Mucosa of descending colon (tissue), 3 donors: ENCODE measurements at regions not wholly inside any gene's neighbourhood (a gene's known extent, or its start where the extent isn't known, plus 50 kb on each side); places are given as distances from the start of the nearest gene placed in this dataset.

Experiments used
- ATAC-seq: fragments of 200-7000 bp; cut with Tn5 transposase; one replicate; pipeline ENCODE4 v1.9.1; 2020; ENCODE audit warnings: mild to moderate bottlenecking, moderate library complexity
- DNase-seq, 3 donors: peaks; one replicate each; pipeline ENCODE4 v3.0.0-alpha.2; 2020
- H3K36me3 ChIP-seq: fragments of 200-600 bp; one replicate; pipeline ENCODE4 v1.8.0; 2021; ENCODE audit warnings: low read depth, mild to moderate bottlenecking
- H3K4me1 ChIP-seq: fragments of 200-600 bp; one replicate; pipeline ENCODE4 v1.8.0; 2021; ENCODE audit warnings: low read depth, mild to moderate bottlenecking
- H3K4me3 ChIP-seq: fragments of 200-600 bp; one replicate; pipeline ENCODE4 v1.8.0; 2021; ENCODE audit warnings: mild to moderate bottlenecking
- H3K9me3 ChIP-seq: fragments of 200-600 bp; one replicate; pipeline ENCODE4 v1.8.0; 2021; ENCODE audit warnings: mild to moderate bottlenecking
- intact Hi-C, 2 donors: fragments of 100-400 bp; cut with DNase I in 1 of 2; cut with micrococcal nuclease in 1 of 2; formaldehyde crosslinking; loops; one replicate each; pipeline versions ENCODE4 v1.11.0 to v1.11.1; 2022; cut with DNase I, micrococcal nuclease
- TF ChIP-seq, protein P1 (sequence below): fragments of 200-600 bp; IDR thresholded peaks from one replicate; pipeline ENCODE4 v1.8.0; 2022; ENCODE audit warnings: antibody characterized with exemption, mild to moderate bottlenecking
- donor health status: DM: no; HTN: no; CAD: no; lungs with moderate emphysema.
- donor health status: DM: no; HTN: no; CAD: no.
- donor health status: DM: no; HTN: yes; CAD: no.

DNA sequence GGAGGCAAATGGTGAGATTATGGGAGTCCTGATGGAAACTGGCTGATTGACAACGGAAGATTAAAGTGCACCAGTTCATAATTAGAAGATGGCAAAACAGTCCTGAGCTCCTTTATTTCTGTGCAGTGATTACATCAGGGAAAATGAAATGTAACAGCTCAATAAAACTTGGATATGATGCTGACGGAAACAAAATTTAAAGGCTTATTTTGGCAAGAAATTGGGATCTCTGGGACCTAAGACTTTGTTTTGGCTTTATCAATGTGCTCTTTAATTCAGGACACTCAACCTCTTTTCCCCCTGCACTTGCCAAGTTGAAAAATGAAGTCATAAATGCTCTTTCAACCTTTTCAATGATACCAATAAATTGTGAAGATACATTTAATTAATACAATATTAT lies 226.8 kb downstream of the C6orf118 start:
- Histone ChIP-seq H3K36me3 (no peaks in the 10 kb centered on the region), H3K4me1 (no peaks in the 10 kb centered on the region), H3K9me3 (peaks cover 25% of the 10 kb centered on the region), H3K4me3 (no peak overlapping the region)
- TF ChIP-seq, protein P1, sequence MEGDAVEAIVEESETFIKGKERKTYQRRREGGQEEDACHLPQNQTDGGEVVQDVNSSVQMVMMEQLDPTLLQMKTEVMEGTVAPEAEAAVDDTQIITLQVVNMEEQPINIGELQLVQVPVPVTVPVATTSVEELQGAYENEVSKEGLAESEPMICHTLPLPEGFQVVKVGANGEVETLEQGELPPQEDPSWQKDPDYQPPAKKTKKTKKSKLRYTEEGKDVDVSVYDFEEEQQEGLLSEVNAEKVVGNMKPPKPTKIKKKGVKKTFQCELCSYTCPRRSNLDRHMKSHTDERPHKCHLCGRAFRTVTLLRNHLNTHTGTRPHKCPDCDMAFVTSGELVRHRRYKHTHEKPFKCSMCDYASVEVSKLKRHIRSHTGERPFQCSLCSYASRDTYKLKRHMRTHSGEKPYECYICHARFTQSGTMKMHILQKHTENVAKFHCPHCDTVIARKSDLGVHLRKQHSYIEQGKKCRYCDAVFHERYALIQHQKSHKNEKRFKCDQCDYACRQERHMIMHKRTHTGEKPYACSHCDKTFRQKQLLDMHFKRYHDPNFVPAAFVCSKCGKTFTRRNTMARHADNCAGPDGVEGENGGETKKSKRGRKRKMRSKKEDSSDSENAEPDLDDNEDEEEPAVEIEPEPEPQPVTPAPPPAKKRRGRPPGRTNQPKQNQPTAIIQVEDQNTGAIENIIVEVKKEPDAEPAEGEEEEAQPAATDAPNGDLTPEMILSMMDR: no peak
- ATAC-seq (no peak), DNase-seq (no peak)
- intact Hi-C loops: no loop called here

DNA sequence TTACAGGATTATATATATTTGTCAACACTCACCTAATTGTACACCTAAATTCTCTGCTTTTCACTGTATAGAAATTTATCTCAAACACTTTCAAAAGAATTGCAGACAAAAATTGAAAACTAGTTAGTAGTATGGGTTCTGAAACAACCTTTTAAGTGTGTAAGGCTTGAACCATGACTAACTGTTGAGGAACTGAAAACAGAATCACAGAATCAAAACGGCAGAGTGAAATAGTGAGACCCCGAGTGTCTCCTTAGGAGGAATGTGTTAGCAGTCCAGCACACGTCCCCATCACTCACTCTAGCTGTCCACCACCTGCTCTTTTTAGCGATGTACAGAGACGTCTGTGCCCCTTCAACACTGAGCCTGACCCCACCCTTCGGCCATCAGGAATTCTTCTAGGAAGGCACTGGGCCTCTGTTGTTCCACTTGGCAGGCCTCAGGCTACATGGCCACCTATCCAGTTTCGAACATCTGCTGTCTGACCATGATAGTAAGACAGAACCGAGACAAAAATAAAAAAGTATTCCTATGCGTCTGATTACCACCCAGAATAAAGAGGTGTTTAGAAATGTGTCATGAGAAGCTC lies 227.4 kb downstream of the C6orf118 start:
- TF ChIP-seq, protein P1: no peak
- no peak for DNase-seq
- intact Hi-C loops: no loop called here
- peaks cover 28% of the 10 kb centered on the region for H3K9me3 ChIP-seq
- no peaks in the 10 kb centered on the region for H3K4me1 ChIP-seq
- H3K36me3 ChIP-seq: no peaks in the 10 kb centered on the region
- H3K4me3 ChIP-seq: no peak overlapping the region
- ATAC-seq: no peak

DNA sequence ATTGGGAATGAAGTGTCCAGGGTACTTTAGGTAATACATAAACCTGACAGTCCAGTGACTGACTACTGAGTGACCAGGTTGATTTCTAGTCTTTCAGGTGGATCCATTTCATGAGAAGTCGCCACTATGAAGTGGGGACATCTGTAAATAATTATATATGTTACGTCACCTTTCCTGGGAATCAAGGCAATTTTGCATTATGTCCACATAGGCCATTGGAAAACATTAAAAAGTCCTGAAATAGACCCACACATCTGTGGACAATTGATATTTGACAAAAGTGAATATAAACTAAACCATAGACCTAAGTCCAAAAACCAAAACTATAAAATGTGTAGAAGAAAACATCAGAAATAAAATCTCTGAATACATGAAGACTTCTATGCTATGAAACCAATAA lies 231.5 kb downstream of the C6orf118 start:
- ATAC-seq: no peak
- intact Hi-C loops: no loop called here

DNA sequence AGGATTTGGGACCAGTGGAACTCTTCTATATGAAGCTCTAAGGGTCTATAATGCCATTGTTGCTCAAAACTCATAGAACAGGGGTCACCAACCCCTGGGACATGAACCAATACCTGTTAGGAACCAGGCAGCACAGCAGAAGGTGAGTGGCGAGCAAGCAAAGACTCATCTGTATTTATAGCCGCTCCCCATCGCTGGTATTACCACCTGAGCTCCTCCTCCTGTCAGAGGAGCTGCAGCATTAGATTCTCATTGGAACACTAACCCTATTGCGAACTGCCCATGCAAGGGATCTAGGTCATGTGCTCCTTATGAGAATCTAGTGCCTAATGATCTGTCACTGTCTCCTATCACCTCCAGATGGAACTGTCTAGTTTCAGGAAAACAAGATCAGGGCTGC lies 237.5 kb downstream of the C6orf118 start:
- intact Hi-C loops: no loop called here
- TF ChIP-seq, protein P1: no peak
- DNase-seq: no peak
- Histone ChIP-seq H3K4me1 (no peaks in the 10 kb centered on the region), H3K4me3 (no peak overlapping the region), H3K36me3 (no peaks in the 10 kb centered on the region), H3K9me3 (peaks cover 5% of the 10 kb centered on the region)
- ATAC-seq: no peak

More for the DNA sequence above, 231.5 kb downstream of the C6orf118 start:
- Histone ChIP-seq H3K4me3 (no peak overlapping the region), H3K36me3 (no peaks in the 10 kb centered on the region), H3K9me3 (peaks cover 14% of the 10 kb centered on the region), H3K4me1 (no peaks in the 10 kb centered on the region)
- TF ChIP-seq, protein P1: no peak
- DNase-seq: no peak

DNA sequence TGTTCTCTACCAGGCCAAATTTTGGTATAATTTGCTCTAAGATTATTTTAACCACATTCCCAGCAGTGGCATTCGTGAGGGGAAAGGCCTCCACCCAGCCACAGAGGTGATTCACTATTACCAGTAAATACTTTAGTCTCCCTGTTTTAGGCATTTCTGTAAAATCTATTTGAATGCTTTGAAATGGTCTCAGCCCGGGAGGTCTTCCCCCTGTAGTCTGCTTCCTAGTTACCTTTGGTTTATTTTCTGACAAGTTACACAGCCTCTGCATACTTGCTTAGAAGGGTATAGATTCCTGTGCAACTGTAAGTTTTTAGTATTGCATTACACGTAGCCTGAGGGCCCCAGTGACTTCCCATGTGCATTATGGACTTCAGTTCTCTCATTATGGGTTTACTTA lies 248.7 kb downstream of the C6orf118 start:
- intact Hi-C loops: no loop called here
- peaks cover 44% of the 10 kb centered on the region for H3K9me3 ChIP-seq
- ATAC-seq: no peak

More for the DNA sequence above, 248.7 kb downstream of the C6orf118 start:
- no peaks in the 10 kb centered on the region for H3K36me3 ChIP-seq
- no peak for DNase-seq
- TF ChIP-seq, protein P1: no peak
- no peak overlapping the region for H3K4me3 ChIP-seq
- H3K4me1 ChIP-seq: no peaks in the 10 kb centered on the region
